ENCODE measurements at regions not wholly inside any gene's neighbourhood (a gene's known extent, or its start where the extent isn't known, plus 50 kb on each side); places are given as distances from the start of the nearest gene placed in this dataset.

DNA sequence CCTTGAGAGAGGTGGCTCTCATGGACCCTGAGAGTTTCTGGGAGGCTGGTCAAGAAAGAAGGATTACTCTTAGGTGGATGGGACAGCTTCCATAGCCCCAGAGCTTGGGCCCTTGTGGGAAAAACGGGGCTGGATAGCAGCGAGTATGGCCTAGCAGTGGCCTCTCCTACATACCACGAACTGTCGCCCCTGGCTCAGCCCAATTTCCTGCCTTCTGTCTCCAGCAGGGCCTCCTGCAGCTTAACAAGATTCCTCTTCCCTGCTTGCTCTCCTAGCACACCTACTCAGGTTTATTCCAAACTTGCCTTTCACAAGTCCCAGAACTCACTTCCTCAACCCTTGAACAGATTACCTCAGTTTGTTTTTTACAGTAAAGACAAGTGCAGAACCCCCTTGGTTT lies 139.7 kb upstream of the TPM1 start:
- no peak for TF ChIP-seq TAF1 (IDR thresholded peaks at IDR 0.05; ENCODE audit: low read depth)
- TF ChIP-seq CEBPB (IDR thresholded peaks at IDR 0.05): no peak
- no peak for TF ChIP-seq EP300 (IDR thresholded peaks at IDR 0.05; ENCODE audit: borderline replicate concordance)
- TF ChIP-seq, protein P1, sequence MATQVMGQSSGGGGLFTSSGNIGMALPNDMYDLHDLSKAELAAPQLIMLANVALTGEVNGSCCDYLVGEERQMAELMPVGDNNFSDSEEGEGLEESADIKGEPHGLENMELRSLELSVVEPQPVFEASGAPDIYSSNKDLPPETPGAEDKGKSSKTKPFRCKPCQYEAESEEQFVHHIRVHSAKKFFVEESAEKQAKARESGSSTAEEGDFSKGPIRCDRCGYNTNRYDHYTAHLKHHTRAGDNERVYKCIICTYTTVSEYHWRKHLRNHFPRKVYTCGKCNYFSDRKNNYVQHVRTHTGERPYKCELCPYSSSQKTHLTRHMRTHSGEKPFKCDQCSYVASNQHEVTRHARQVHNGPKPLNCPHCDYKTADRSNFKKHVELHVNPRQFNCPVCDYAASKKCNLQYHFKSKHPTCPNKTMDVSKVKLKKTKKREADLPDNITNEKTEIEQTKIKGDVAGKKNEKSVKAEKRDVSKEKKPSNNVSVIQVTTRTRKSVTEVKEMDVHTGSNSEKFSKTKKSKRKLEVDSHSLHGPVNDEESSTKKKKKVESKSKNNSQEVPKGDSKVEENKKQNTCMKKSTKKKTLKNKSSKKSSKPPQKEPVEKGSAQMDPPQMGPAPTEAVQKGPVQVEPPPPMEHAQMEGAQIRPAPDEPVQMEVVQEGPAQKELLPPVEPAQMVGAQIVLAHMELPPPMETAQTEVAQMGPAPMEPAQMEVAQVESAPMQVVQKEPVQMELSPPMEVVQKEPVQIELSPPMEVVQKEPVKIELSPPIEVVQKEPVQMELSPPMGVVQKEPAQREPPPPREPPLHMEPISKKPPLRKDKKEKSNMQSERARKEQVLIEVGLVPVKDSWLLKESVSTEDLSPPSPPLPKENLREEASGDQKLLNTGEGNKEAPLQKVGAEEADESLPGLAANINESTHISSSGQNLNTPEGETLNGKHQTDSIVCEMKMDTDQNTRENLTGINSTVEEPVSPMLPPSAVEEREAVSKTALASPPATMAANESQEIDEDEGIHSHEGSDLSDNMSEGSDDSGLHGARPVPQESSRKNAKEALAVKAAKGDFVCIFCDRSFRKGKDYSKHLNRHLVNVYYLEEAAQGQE (IDR thresholded peaks at IDR 0.05; ENCODE audit: low read depth): no peak
- TF ChIP-seq ZBTB7A (IDR thresholded peaks at IDR 0.05; ENCODE audit: low read depth): no peak
- TF ChIP-seq, protein P2, sequence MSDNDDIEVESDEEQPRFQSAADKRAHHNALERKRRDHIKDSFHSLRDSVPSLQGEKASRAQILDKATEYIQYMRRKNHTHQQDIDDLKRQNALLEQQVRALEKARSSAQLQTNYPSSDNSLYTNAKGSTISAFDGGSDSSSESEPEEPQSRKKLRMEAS (IDR thresholded peaks at IDR 0.05): no peak
